SH-SY5Y (cell line): ENCODE measurements at regions not wholly inside any gene's neighbourhood (a gene's known extent, or its start where the extent isn't known, plus 50 kb on each side); places are given as distances from the start of the nearest gene placed in this dataset.

Experiments
- GATA2 ChIP-seq: IDR thresholded peaks from 2 replicates; pipeline ENCODE4 v1.6.1; 2011; ENCODE audit warnings: mild to moderate bottlenecking, low read depth, low read length
- GATA3 ChIP-seq: IDR thresholded peaks from 2 replicates; pipeline ENCODE4 v1.6.1; 2011; ENCODE audit warnings: low read depth, mild to moderate bottlenecking, low read length, moderate library complexity

DNA sequence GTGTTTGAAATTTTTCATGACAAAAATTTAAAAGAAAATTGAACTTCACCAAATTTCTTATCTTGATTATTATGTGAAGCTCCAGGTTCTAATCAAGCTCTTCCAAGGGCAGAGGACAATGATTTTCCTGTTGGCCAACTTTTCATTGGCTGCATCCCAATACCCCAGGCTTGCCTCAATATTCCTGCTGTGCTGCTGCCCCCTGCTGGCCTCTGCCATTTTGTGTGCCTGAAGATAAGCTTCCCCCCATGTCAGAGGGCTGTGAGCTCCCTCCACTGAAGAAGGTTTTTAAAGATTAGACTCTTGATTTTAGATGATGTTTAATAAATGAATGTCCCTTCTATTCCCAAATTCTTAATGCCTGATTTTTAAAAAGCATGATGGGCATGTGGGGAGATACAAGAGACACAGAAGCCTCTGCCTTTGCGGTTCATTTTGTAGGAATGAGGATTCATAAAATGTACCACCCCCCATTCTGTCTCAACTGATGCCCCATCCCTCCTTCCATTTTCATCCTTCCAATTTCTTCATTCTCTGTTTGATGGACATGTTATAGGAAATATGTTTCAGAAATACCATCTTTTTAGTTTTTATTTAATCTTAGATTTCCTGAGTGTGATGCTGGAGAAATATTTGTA, 76.7 kb upstream of the RGS6 start:
- TF ChIP-seq GATA2 (0 out of 2 replicates have a peak, but pooled peaks have one; percentile 29), GATA3 (no peak)
